ENCODE measurements at regions not wholly inside any gene's neighbourhood (a gene's known extent, or its start where the extent isn't known, plus 50 kb on each side); places are given as distances from the start of the nearest gene placed in this dataset.

DNA sequence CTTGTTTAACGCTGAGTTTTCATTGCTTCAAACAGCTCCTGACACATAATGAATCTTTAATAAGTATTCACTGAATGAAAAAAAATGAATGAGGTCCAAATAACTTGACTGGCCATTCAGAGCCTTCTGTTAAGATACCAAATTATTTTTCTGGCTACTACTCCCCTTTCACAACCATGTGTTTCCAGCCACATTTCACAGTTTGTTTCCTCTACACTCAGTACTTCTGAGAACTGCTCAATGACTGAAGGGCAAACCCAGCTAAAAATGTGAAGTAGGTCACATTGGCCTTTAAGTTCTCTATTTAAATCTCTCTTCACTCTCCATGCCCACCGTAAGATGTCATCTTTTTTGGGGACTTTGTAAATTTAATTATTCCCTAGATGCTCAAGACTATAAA is 78.4 kb upstream of the KRR1 start:
- DNase-seq, result no peak

DNA sequence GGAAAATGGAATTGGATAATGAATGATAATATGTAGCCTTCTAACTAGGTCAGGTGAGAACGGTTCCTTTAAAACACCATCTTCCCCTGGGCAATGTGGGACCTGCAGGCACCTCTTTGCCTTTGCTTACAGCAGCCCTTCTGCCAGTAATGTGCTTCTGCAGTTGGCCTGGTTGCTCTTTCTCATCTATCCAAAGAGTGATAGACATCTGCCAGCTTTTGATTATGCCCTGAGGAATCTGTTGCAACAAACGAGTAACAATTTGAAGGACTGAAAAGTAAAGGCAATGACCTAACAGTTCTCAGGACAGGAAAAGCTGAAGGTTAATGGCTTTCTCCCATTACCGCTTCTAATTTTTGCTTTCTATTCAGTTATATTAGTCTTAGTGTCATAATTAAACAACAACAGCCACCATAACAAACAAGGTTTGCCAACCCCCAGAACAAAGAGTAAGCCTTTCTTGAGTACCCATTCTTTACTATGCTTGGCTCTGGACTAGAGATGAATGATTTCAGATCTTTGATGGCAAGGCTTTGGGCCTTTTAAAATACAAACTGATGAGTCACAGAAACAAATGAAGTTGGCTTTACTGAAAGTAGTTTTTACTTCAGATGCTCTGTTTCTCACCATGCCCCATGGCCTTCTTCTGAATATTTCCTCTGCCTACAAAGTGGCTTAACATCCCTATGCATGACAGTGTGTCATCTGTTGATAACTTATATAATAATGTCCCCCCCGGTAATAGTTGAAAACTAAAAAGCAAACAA is 76.1 kb upstream of the KRR1 start:
- no peak for DNase-seq

DNA sequence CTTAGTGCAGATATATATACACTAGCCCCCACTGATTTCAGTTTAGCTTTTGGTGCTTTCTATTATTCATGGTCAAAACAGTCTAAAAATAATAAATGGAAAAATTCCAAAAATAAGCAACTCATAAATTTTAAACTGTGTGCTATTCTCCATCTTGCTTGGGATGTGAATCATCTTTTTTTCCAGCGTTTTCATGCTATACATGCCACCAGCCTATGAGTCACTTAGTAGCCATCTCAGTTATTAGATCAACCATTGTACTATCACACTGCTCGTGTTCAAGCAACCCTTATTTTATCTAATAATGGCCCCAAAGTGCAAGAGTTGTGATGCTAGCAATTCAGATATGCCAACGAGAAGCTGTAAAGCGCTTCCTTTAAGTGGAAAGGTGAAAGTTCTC is 73.9 kb upstream of the KRR1 start:
- DNase-seq, result no peak

DNA sequence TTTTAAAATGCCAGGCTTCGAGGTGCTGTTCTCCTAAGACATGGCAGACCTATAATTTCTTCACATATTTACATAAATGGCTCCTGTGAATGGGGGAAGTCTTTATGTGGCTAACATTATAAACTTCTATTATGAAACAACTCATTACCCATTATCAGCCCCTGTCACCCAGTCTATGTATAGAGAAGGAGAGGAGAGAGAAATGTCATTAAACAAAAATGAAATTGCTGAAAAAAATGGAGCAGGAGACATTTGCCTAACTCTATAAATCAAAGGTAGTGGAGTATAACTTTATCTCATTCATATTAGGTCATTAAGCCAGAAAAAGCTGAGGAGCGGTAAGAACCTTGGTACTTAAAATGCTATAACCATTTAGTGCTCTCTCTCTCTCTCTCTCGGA is 71.9 kb upstream of the KRR1 start:
- no peak for DNase-seq

DNA sequence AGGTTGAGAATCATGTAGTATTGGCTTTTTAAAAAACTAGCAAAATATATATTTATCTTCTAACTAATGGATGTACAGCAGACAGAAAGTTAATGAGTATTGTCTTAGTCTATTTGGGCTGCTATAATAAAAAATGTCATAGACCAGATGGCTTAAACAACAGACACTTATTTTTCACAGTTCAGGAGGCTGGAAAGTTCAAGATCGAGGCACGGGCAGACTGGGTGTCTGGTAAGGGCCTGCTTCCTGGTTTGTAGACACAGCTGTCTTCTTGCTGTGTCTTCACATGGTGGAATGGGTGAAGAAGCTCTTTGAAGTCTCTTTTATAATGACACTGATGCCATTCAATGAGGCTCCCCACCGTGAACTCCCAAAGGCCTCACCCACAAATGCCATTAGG is 70.1 kb upstream of the KRR1 start:
- no peak for DNase-seq

DNA sequence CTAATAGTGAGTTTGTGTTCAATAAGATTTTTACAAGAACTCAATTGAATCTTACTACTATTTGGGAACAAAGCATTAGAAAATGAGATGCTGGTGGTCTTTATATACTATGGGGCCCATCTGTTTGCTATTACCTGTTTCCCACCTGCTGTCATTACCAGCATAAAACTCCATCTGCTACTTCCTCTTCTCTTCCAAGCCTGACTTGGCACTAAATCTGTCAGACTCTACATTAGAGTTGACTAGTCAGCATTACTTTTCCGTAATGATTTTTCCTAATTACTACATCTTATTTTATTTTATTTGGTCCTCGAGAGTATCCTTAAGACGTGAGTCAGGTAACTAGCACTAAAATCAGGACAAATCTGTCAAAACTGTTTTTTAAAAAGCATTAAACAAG is 68.1 kb upstream of the KRR1 start:
- no peak for DNase-seq

DNA sequence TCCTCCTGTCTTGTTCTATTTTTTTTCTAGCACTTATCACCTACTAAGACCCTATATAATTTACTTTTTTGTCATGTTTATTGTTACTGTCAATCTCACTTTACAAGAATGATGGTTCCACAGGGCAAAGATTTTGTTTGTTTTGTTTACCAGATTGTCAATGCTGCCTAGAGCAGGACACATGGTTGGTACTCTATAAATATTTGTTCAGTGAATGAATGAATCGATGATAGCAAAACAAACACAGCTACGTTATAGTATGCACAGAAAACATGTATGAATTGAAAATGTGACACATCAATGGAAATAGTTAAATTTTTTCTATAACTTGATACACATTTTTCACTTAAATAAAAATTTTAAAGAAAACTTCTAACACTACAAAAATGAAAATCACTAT is 67.1 kb upstream of the KRR1 start:
- DNase-seq, result no peak

DNA sequence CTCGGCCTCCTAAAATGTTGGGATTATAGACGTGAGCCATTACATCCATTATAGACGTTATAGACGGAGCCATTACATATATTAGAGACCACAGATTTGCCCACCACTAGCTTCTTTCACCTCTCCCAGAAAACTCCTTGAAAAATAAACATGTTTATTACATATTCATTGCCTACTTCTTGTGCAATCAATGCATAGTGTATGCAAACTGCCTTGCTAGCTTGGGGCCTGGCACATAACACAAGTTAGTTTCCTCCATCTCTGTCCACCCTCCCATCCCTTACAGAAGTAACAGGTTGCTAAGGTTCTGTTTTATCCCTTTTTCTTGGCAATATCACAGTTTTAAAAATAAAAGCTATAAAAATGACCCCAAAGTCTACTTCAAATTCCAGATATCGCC is 66.4 kb upstream of the KRR1 start:
- no peak for DNase-seq

DNA sequence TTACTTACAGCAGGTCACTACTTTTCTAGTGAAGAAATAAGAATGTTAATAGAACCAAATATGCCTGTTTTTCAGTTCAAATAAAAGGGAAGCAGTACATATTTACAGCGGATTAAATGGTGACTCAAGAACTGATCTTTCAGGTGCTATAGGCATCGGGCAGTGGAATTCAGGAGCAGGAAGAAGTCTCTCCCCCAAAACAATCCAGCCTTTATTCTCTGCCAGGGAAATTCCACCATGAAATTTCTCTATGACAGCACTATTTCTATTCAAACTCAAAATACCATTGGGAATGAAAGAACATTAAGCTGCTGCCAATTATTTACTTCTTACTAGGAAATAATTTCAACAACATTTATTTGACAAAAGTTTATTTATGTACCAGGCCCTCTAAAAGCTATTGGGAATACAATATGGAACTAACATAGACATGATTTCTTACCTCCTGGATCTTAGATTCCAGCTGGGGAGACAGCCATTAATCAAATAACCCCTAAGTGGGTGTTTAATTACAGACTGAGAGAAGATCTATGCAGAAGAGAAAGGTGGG is 60.3 kb upstream of the KRR1 start:
- DNase-seq, result no peak

DNA sequence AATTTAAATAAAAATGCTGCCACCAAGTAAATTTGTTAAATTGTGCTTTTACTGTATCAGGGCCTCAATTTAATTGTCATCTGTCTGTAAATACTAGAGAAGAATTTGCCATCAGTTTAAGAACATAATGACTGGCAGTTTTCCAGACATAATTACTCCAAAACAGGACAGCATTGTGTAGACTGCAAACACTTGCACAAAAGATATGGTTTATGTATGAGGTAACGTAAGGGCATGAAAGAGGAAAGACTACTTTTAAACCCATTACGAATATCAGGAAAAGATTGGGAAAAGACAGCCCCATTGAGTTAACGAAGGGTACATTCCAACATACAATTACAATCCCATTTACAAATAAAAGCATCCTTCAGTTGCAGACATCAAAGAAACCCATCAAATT is 59.8 kb upstream of the KRR1 start:
- DNase-seq, result no peak

DNA sequence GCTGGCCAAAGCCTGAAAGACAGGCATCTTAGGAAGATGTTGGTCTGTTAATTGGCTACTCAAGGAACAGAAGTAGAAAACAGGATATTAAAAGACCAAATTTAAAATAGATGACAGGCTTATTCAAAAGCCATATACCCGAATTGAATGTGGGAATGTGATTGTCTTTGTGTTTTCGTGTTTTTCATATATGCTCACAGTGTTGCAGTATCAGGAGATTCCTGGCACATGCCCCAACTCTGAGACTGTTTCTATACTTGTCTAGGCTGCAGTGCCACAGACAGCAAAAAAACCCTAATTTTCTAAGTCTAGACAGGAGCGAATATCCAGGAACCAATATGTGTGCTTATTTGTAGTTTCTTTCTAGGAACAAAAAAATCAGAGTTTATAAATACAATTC is 57.4 kb upstream of the KRR1 start:
- DNase-seq, result no peak

DNA sequence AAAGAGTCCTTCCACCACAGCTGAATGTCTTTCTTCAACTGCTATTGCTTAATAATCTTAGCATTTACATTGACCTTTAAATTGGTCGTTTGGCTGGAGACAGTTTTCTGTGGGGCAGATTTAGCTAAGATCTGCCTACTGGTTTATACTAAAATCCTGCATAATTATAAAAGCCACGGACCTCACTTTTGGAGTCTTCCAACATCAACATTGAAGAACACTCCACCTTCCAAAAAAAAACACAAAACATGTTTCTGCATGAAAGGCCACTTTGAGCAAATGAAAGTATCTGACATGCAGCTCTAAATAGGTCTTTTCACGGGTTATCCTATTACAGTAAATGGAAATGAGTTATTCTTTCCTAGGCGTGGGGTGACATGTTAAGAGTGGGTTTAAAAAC is 57.0 kb upstream of the KRR1 start:
- DNase-seq, result no peak

DNA sequence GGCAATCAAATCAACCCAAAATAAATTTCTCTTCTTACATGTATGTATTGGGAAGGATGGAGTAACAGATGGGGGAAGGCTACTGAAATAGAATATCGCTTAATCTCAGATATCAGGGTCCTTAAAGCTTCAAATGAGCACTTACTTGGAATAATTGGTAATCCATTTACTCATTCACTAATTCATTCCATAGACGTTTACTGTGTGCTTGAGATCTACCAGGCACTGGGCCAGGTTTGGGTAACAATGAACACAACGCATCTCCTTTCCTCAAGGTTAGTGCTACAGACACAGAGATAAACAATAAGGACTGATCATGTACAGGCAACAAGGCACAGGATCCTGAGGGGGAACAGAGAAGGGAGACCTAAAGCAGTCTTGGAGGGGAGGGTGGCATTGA is 54.4 kb upstream of the KRR1 start:
- no peak for DNase-seq

DNA sequence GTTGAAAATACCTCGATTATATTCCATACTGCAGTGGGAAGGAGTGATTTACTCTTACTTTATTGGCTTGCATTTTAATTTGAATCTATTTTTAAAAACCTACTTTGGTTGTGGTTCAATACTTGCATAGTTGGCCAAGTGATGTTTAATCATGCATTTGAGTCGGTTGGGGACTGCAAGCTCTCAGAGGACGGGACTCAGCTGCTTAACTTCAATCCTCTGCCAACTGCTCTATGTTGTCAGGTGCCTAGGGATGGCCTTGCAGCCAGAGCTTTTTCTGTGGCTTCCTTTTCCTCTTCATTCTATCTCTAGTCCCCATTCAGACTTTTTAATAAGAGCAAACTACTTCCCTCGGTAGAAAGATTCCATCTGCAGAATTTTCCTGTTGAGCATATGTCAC is 53.4 kb upstream of the KRR1 start:
- DNase-seq, result no peak

DNA sequence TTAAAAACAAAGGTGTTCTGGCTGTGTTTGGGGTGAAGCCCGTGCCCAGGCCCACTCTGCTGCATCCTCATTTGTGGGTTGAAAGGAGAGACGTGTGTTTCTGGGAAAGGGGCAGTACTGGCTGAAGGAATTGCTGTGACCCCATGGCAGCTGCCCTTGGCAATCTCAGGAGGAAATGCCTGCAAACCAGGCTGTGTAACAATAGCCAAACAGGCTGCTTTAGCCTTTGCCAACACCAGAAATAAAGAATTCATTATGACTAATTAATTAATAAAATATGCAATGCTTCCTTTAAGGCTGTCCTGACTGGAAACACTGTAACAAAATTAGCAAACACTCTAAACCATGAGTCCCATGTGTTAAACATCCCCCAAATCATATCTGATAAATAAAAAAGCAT is 53.0 kb upstream of the KRR1 start:
- DNase-seq, result no peak

DNA sequence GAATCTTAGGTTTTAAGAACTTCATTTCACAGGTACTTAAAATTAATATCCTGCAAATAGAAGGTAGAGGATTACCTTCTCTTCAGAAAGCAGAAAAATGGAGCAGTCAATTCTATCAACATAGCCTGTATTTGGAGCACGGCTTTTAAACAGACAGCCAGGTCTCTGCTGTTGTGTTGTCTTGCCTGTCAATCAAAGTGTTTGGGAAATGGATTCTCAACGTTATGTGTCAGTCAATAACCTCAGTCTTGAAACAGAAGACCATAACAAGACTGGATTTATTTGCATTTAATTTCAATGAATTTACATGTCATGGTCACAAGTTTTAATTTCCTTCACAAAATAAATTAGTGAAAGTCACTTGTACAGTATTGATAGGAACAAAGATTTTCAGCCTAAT is 51.9 kb upstream of the KRR1 start:
- DNase-seq, result no peak

DNA sequence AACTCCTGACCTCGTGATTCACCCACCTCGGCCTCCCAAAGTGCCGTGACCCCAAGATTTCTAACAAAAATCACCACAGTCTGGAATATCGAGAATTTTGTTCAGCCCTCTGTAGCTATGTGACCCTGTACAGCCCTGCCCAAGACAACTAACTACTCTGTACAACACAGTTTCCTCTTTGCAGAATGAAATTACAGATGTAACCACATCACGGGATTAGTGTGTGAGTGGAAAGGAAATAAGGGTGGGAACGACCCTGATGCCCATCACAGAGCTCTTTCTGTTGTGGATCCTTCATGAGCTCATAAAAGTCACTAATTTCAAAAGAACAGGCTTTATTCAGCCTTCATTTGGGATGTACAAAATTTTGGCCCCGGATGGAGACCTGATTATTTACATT is 50.5 kb upstream of the KRR1 start:
- DNase-seq, result no peak

Data from inflammatory macrophage (primary cell).